H9 (cell line): ENCODE measurements at regions not wholly inside any gene's neighbourhood (a gene's known extent, or its start where the extent isn't known, plus 50 kb on each side); places are given as distances from the start of the nearest gene placed in this dataset.

Experiments used
- DNase-seq: peaks from one replicate; pipeline ENCODE4 v3.0.0-alpha.2; 2017
- H2AFZ ChIP-seq: one replicate; pipeline ENCODE4 v1.6.1; 2013; ENCODE audit warnings: mild to moderate bottlenecking, low read length, control low read depth, moderate library complexity
- H2AK5ac ChIP-seq: 2 replicates; pipeline ENCODE4 v1.6.1; 2013; ENCODE audit warnings: low read length, control low read depth, mixed read lengths; ENCODE audit not compliant: insufficient read length
- H2BK120ac ChIP-seq: one replicate; pipeline ENCODE4 v1.6.1; 2013; ENCODE audit warnings: low read depth, mild to moderate bottlenecking, low read length, control low read depth, inconsistent platforms; ENCODE audit not compliant: poor library complexity, severe bottlenecking
- H2BK12ac ChIP-seq: 2 replicates; pipeline ENCODE4 v1.6.1; 2013; ENCODE audit warnings: low read length, control low read depth, mixed read lengths, low read depth; ENCODE audit not compliant: insufficient read length
- H2BK15ac ChIP-seq: 2 replicates; pipeline ENCODE4 v1.6.1; 2013; ENCODE audit warnings: low read depth, low read length, control low read depth
- H2BK20ac ChIP-seq: one replicate; pipeline ENCODE4 v1.6.1; 2013; ENCODE audit warnings: low read depth, mild to moderate bottlenecking, low read length, control low read depth, inconsistent platforms; ENCODE audit not compliant: poor library complexity, severe bottlenecking
- H2BK5ac ChIP-seq: 2 replicates; pipeline ENCODE4 v1.6.1; 2013; ENCODE audit warnings: low read length, control low read depth, mixed read lengths; ENCODE audit not compliant: insufficient read length
- H3K14ac ChIP-seq: 2 replicates; pipeline ENCODE4 v1.6.1; 2013; ENCODE audit warnings: low read length, control low read depth; ENCODE audit not compliant: insufficient read depth
- H3K18ac ChIP-seq: 2 replicates; pipeline ENCODE4 v1.6.1; 2013; ENCODE audit warnings: low read depth, mild to moderate bottlenecking, mixed read lengths, low read length, control low read depth; ENCODE audit not compliant: insufficient read length
- H3K23ac ChIP-seq: 2 replicates; pipeline ENCODE4 v1.6.1; 2013; ENCODE audit warnings: low read length, control low read depth, mixed read lengths, low read depth; ENCODE audit not compliant: insufficient read length
- H3K23me2 ChIP-seq: 2 replicates; pipeline ENCODE4 v1.6.1; 2013; ENCODE audit warnings: low read depth, mild to moderate bottlenecking, mixed read lengths, low read length, control low read depth; ENCODE audit not compliant: insufficient read length, poor library complexity, severe bottlenecking
- H3K27ac ChIP-seq: 2 replicates; pipeline ENCODE4 v1.5.1; 2013; ENCODE audit warnings: low read length, control low read depth, mixed read lengths, low read depth; ENCODE audit not compliant: insufficient read length
- H3K27me3 ChIP-seq: 2 replicates; pipeline ENCODE4 v1.6.1; 2013; ENCODE audit warnings: low read length, control low read depth, inconsistent platforms; ENCODE audit not compliant: insufficient read depth
- H3K4ac ChIP-seq: 2 replicates; pipeline ENCODE4 v1.6.1; 2013; ENCODE audit warnings: low read depth, mild to moderate bottlenecking, control low read depth, inconsistent platforms, low read length, moderate library complexity
- H3K4me1 ChIP-seq: 2 replicates; pipeline ENCODE4 v1.6.1; 2013; ENCODE audit warnings: low read length, control low read depth, inconsistent platforms; ENCODE audit not compliant: insufficient read depth
- H3K4me2 ChIP-seq: 2 replicates; pipeline ENCODE4 v1.6.1; 2013; ENCODE audit warnings: low read length, control low read depth, mixed read lengths; ENCODE audit not compliant: insufficient read length, insufficient read depth
- H3K56ac ChIP-seq: 2 replicates; pipeline ENCODE4 v1.6.1; 2013; ENCODE audit warnings: low read depth, mild to moderate bottlenecking, mixed read lengths, low read length, control low read depth; ENCODE audit not compliant: insufficient read length
- H3K79me1 ChIP-seq: 2 replicates; pipeline ENCODE4 v1.6.1; 2013; ENCODE audit warnings: low read depth, mild to moderate bottlenecking, moderate library complexity, low read length, control low read depth, inconsistent platforms; ENCODE audit not compliant: insufficient read depth, poor library complexity, severe bottlenecking
- H3K79me2 ChIP-seq: 2 replicates; pipeline ENCODE4 v1.6.1; 2013; ENCODE audit warnings: low read length, control low read depth, inconsistent platforms; ENCODE audit not compliant: insufficient read depth
- H3K9ac ChIP-seq: 2 replicates; pipeline ENCODE4 v1.6.1; 2013; ENCODE audit warnings: low read length, control low read depth, mixed read lengths; ENCODE audit not compliant: insufficient read length; ENCODE audit errors: extremely low read depth
- H3K9me3 ChIP-seq: one replicate; pipeline ENCODE4 v1.6.1; 2013; ENCODE audit warnings: low read depth, low read length, inconsistent platforms; ENCODE audit not compliant: control insufficient read depth
- H3T11ph ChIP-seq: one replicate; pipeline ENCODE4 v1.6.1; 2013; ENCODE audit warnings: mild to moderate bottlenecking, low read length, control low read depth, inconsistent platforms
- H4K20me1 ChIP-seq: one replicate; pipeline ENCODE4 v1.6.1; 2013; ENCODE audit not compliant: control insufficient read depth, insufficient read length, insufficient read depth
- H4K5ac ChIP-seq: 2 replicates; pipeline ENCODE4 v1.6.1; 2013; ENCODE audit warnings: low read depth, mild to moderate bottlenecking, mixed read lengths, low read length, control low read depth; ENCODE audit not compliant: insufficient read length
- H4K8ac ChIP-seq: replicated peaks from 2 replicates; pipeline ENCODE4 v1.6.1; 2013; ENCODE audit warnings: low read length, control low read depth, mixed read lengths, low read depth; ENCODE audit not compliant: insufficient read length
- H4K91ac ChIP-seq: 2 replicates; pipeline ENCODE4 v1.6.1; 2013; ENCODE audit warnings: low read depth, mild to moderate bottlenecking, moderate library complexity, mixed read lengths, low read length, control low read depth; ENCODE audit not compliant: insufficient read length
- H3K27ac Mint-ChIP-seq, 3 experiments: 2 replicates in 2 of 3; 3 replicates in 1 of 3; pipeline ENCODE4 v1.8.0; 2020 to 2021; ENCODE audit warnings: mixed read lengths in 3 of 3, mild to moderate bottlenecking in 1 of 3, moderate library complexity in 1 of 3
- H3K27me3 Mint-ChIP-seq: 2 replicates; pipeline ENCODE4 v1.8.0; 2021; ENCODE audit warnings: low read depth, mild to moderate bottlenecking, moderate library complexity, mixed read lengths
- H3K36me3 Mint-ChIP-seq, 3 experiments: 2 replicates in 2 of 3; 3 replicates in 1 of 3; pipeline ENCODE4 v1.8.0; 2020 to 2021; ENCODE audit warnings: low read depth in 3 of 3, mixed read lengths in 3 of 3; ENCODE audit not compliant: insufficient read depth in 1 of 3
- H3K4me1 Mint-ChIP-seq, 2 experiments: 2 replicates each; pipeline ENCODE4 v1.8.0; 2020; ENCODE audit warnings: mixed read lengths in 2 of 2
- H3K4me3 Mint-ChIP-seq, 2 experiments: 2 replicates in 1 of 2; 3 replicates in 1 of 2; pipeline ENCODE4 v1.8.0; 2020 to 2021; ENCODE audit warnings: mild to moderate bottlenecking in 2 of 2, mixed read lengths in 2 of 2, moderate library complexity in 1 of 2
- H3K9me3 Mint-ChIP-seq, 2 experiments: 2 replicates in 1 of 2; 3 replicates in 1 of 2; pipeline ENCODE4 v1.8.0; 2020; ENCODE audit warnings: mild to moderate bottlenecking in 2 of 2, mixed read lengths in 2 of 2, moderate library complexity in 1 of 2
- TF ChIP-seq, protein P1 (sequence below): fragments of 200-600 bp; sonication (generic); conservative IDR thresholded peaks from 3 replicates; pipeline ENCODE4 v1.8.0; 2021; ENCODE audit warnings: antibody characterized with exemption, mild to moderate bottlenecking

- no peak overlapping the region for H2BK20ac ChIP-seq
- no peak overlapping the region for H3K4me2 ChIP-seq
- no peak overlapping the region for H2BK12ac ChIP-seq
- Mint-ChIP-seq H3K4me3 (no peak overlapping the region), H3K36me3 (no peaks in the 10 kb centered on the region), H3K27me3 (no peaks in the 10 kb centered on the region), H3K27ac (no peak overlapping the region), H3K9me3 (peaks cover 0 to 2% of the 10 kb centered on the region in 2 experiments; a peak in 1 of 5 replicates), H3K4me1 (no peaks in the 10 kb centered on the region)
- H4K8ac ChIP-seq = no peak overlapping the region
- H2BK5ac ChIP-seq = no peak overlapping the region
- H3K56ac ChIP-seq = no peak overlapping the region
- H2BK15ac ChIP-seq = no peak overlapping the region
- no peak overlapping the region for H3K23ac ChIP-seq
- H3K27me3 ChIP-seq = no peaks in the 10 kb centered on the region
- H4K20me1 ChIP-seq = no peaks in the 10 kb centered on the region
- H2AFZ ChIP-seq = no peak overlapping the region
- no peak overlapping the region for H3K27ac ChIP-seq
- H3K23me2 ChIP-seq = peaks cover 1% of the 10 kb centered on the region
- H3K18ac ChIP-seq = no peak overlapping the region
- H3T11ph ChIP-seq = no peak overlapping the region
- H2BK120ac ChIP-seq = no peak overlapping the region
- H3K9ac ChIP-seq = no peak overlapping the region
- H3K14ac ChIP-seq = no peak overlapping the region
- H3K79me2 ChIP-seq = no peaks in the 10 kb centered on the region
- H4K5ac ChIP-seq = no peak overlapping the region
- no peaks in the 10 kb centered on the region for H3K4me1 ChIP-seq
- no peaks in the 10 kb centered on the region for H3K79me1 ChIP-seq
- no peak overlapping the region for H3K4ac ChIP-seq
- H3K9me3 ChIP-seq = no peaks in the 10 kb centered on the region
- no peak overlapping the region for H4K91ac ChIP-seq
- DNase-seq = no peak
- TF ChIP-seq, protein P1, sequence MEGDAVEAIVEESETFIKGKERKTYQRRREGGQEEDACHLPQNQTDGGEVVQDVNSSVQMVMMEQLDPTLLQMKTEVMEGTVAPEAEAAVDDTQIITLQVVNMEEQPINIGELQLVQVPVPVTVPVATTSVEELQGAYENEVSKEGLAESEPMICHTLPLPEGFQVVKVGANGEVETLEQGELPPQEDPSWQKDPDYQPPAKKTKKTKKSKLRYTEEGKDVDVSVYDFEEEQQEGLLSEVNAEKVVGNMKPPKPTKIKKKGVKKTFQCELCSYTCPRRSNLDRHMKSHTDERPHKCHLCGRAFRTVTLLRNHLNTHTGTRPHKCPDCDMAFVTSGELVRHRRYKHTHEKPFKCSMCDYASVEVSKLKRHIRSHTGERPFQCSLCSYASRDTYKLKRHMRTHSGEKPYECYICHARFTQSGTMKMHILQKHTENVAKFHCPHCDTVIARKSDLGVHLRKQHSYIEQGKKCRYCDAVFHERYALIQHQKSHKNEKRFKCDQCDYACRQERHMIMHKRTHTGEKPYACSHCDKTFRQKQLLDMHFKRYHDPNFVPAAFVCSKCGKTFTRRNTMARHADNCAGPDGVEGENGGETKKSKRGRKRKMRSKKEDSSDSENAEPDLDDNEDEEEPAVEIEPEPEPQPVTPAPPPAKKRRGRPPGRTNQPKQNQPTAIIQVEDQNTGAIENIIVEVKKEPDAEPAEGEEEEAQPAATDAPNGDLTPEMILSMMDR = no peak
- H2AK5ac ChIP-seq = no peak overlapping the region
Observed at GRCh38 chr1:193525411-193525810, 339.0 kb upstream of the B3GALT2 start.
